Gastroesophageal sphincter (tissue), 3 donors: ENCODE measurements at regions not wholly inside any gene's neighbourhood (a gene's known extent, or its start where the extent isn't known, plus 50 kb on each side); places are given as distances from the start of the nearest gene placed in this dataset.

Source experiments
- CTCF ChIP-seq, 4 experiments: fragments of 200-600 bp in 2 of 4; fragments of 450-650 bp in 2 of 4; sonication (generic) in 1 of 4; IDR thresholded peaks; one replicate each; pipeline ENCODE4 v1.5.1; 2017 to 2019; ENCODE audit warnings: antibody characterized with exemption in 4 of 4, mild to moderate bottlenecking in 2 of 4, moderate library complexity in 2 of 4
- POLR2A ChIP-seq, 2 donors: fragments of 450-650 bp; IDR thresholded peaks; one replicate each; pipeline ENCODE4 v1.6.1; 2017; ENCODE audit warnings: antibody characterized with exemption in 2 of 2, mild to moderate bottlenecking in 2 of 2, moderate library complexity in 1 of 2

GRCh38 chrX:25124391-25124790, 108.6 kb upstream of the ARX start:
- TF ChIP-seq CTCF (IDR thresholded peaks at IDR 0.05) (no peak), POLR2A (IDR thresholded peaks at IDR 0.05) (no peak)
